DND-41 (cell line): ENCODE measurements at regions not wholly inside any gene's neighbourhood (a gene's known extent, or its start where the extent isn't known, plus 50 kb on each side); places are given as distances from the start of the nearest gene placed in this dataset.

Experiments used
- ATAC-seq: fragments of 200-7000 bp; cut with Tn5 transposase; 3 replicates; pipeline ENCODE4 v1.9.1; 2021; ENCODE audit warnings: low read depth; ENCODE audit not compliant: insufficient read depth
- DNase-seq: peaks from one replicate; pipeline ENCODE4 v3.0.0-alpha.2; 2020
- H2AFZ ChIP-seq: 2 replicates; pipeline ENCODE4 v1.6.0; 2012; ENCODE audit warnings: low read depth, low read length
- H3K27ac ChIP-seq: 2 replicates; pipeline ENCODE4 v1.5.1; 2012; ENCODE audit warnings: low read length, inconsistent platforms
- H3K27me3 ChIP-seq: fragments of 200-600 bp; sonication (generic); 2 replicates; pipeline ENCODE4 v1.6.0; 2012; ENCODE audit warnings: low read length, mild to moderate bottlenecking, inconsistent platforms; ENCODE audit not compliant: insufficient read depth, poor library complexity
- H3K36me3 ChIP-seq: 2 replicates; pipeline ENCODE4 v1.5.1; 2012; ENCODE audit warnings: low read length, inconsistent platforms; ENCODE audit not compliant: insufficient read depth
- H3K4me1 ChIP-seq: 2 replicates; pipeline ENCODE4 v1.5.1; 2012; ENCODE audit warnings: mild to moderate bottlenecking, low read length; ENCODE audit not compliant: insufficient read depth
- H3K4me2 ChIP-seq: 2 replicates; pipeline ENCODE4 v1.6.0; 2012; ENCODE audit warnings: mild to moderate bottlenecking, moderate library complexity, low read length, inconsistent platforms; ENCODE audit not compliant: insufficient read depth
- H3K4me3 ChIP-seq, 2 experiments: fragments of 200-600 bp in 1 of 2; shearing (Covaris generic) in 1 of 2; 2 replicates each; pipeline ENCODE4 v1.5.1; 2012 to 2016; ENCODE audit warnings: inconsistent platforms in 2 of 2, low read length in 2 of 2, mild to moderate bottlenecking in 2 of 2, low read depth in 1 of 2, moderate library complexity in 1 of 2
- H3K79me2 ChIP-seq: 2 replicates; pipeline ENCODE4 v1.6.0; 2012; ENCODE audit warnings: low read length, inconsistent platforms; ENCODE audit not compliant: insufficient read depth
- H3K9ac ChIP-seq: 2 replicates; pipeline ENCODE4 v1.6.0; 2012; ENCODE audit warnings: low read depth, mild to moderate bottlenecking, inconsistent platforms, low read length, moderate library complexity
- H3K9me3 ChIP-seq: 2 replicates; pipeline ENCODE4 v1.5.1; 2012; ENCODE audit warnings: low read length, moderate library complexity, mild to moderate bottlenecking, inconsistent platforms; ENCODE audit not compliant: insufficient read depth, severe bottlenecking
- H4K20me1 ChIP-seq: 2 replicates; pipeline ENCODE4 v1.6.0; 2012; ENCODE audit warnings: low read length; ENCODE audit not compliant: insufficient read depth
- EZH2 ChIP-seq: IDR thresholded peaks from 3 replicates; pipeline ENCODE4 v1.6.1; 2012; ENCODE audit warnings: borderline replicate concordance, low read depth, mild to moderate bottlenecking, moderate library complexity, low read length, inconsistent platforms; ENCODE audit not compliant: severe bottlenecking
- TF ChIP-seq, protein P1 (sequence below): IDR thresholded peaks from 2 replicates; pipeline ENCODE4 v1.5.1; 2012; ENCODE audit warnings: borderline replicate concordance, low read length, moderate library complexity, mild to moderate bottlenecking; ENCODE audit not compliant: poor library complexity, severe bottlenecking; ENCODE audit errors: extremely low read depth

DNA sequence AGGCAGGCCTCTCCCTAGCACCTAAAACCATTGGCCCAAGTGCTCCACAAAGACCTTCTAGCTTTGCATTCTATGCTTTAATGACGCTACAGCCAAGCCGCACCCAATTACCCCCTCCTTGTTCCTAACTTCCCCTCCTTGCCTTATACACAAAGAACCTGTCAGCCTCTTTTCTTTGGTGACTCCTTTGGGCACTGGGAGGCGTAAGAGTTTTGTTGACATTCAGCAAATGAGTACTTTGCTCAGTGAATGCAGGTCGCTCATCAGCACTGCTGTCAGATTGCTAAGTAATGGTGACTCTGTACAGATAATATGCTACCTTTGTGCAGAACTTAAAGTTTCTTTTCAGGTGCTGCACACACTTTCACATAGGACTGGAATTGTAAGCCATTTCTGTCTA lies 187.6 kb upstream of the FAM78B start:
- no peak overlapping the region for H3K27ac ChIP-seq
- no peak overlapping the region for H2AFZ ChIP-seq
- peaks cover 3% of the 10 kb centered on the region for H3K27me3 ChIP-seq
- no peak overlapping the region for H3K9ac ChIP-seq
- ATAC-seq = no peak
- H3K4me3 ChIP-seq = no peak overlapping the region
- H3K4me1 ChIP-seq = no peaks in the 10 kb centered on the region
- H3K36me3 ChIP-seq = no peaks in the 10 kb centered on the region
- TF ChIP-seq, protein P1, sequence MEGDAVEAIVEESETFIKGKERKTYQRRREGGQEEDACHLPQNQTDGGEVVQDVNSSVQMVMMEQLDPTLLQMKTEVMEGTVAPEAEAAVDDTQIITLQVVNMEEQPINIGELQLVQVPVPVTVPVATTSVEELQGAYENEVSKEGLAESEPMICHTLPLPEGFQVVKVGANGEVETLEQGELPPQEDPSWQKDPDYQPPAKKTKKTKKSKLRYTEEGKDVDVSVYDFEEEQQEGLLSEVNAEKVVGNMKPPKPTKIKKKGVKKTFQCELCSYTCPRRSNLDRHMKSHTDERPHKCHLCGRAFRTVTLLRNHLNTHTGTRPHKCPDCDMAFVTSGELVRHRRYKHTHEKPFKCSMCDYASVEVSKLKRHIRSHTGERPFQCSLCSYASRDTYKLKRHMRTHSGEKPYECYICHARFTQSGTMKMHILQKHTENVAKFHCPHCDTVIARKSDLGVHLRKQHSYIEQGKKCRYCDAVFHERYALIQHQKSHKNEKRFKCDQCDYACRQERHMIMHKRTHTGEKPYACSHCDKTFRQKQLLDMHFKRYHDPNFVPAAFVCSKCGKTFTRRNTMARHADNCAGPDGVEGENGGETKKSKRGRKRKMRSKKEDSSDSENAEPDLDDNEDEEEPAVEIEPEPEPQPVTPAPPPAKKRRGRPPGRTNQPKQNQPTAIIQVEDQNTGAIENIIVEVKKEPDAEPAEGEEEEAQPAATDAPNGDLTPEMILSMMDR = no peak
- TF ChIP-seq EZH2 = no peak
- H3K9me3 ChIP-seq = no peaks in the 10 kb centered on the region
- no peak for DNase-seq
- no peak overlapping the region for H3K4me2 ChIP-seq
- no peaks in the 10 kb centered on the region for H3K79me2 ChIP-seq
- no peaks in the 10 kb centered on the region for H4K20me1 ChIP-seq

DNA sequence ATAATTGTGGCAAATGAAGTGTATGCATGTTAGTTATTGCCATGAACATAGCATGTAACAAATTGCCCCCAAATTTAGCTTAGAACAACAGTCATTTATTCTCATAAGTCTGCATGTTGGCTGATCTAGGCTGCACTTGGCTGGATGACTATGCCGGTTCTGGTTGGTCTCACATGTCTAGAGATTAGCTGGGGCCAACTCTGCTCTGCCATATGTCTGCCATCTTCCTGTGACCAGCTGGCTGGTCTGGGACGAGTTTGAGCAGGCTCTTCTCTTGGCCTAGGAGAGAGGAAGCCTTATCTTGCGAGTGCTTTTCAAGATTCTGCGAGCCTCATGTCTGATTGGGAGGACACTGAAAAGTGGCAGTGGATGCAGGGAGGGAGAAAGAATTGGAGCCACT lies 198.3 kb upstream of the FAM78B start:
- no peak overlapping the region for H3K9ac ChIP-seq
- H3K79me2 ChIP-seq = no peaks in the 10 kb centered on the region
- no peak overlapping the region for H2AFZ ChIP-seq
- ATAC-seq (no peak), DNase-seq (no peak)
- no peak overlapping the region for H3K27ac ChIP-seq
- peaks cover 6% of the 10 kb centered on the region for H3K27me3 ChIP-seq
- H3K4me1 ChIP-seq = no peaks in the 10 kb centered on the region
- H3K36me3 ChIP-seq = no peaks in the 10 kb centered on the region
- TF ChIP-seq EZH2 = no peak
- TF ChIP-seq, protein P1 = no peak
- no peak overlapping the region for H3K4me2 ChIP-seq
- no peaks in the 10 kb centered on the region for H3K9me3 ChIP-seq
- H3K4me3 ChIP-seq = no peak overlapping the region
- H4K20me1 ChIP-seq = no peaks in the 10 kb centered on the region

DNA sequence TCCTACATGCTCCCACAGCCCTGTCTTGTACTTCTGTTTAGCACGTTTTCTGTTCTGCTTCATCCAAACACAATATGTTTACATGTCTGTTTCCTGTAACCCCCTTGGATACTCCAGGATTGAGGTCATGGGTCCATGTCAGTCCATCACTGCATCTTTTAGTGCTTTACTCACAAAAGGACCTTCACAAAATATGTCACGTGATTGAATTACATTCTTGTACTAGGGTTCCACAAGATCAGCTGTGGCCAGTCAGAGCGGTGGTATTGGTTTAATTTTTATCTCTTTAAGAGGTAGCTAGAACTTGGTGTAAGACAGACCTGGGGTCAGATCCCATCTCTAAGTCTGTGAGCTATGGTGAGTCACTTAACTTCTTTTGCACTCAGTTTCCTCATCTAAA lies 201.2 kb upstream of the FAM78B start:
- Histone ChIP-seq H2AFZ (no peak overlapping the region), H3K79me2 (no peaks in the 10 kb centered on the region)
- ATAC-seq = no peak

More for the DNA sequence above, 201.2 kb upstream of the FAM78B start:
- H3K4me1 ChIP-seq = no peaks in the 10 kb centered on the region
- H3K9ac ChIP-seq = no peak overlapping the region
- no peaks in the 10 kb centered on the region for H3K9me3 ChIP-seq
- DNase-seq = no peak
- no peak overlapping the region for H3K4me2 ChIP-seq
- no peaks in the 10 kb centered on the region for H3K27me3 ChIP-seq
- no peak overlapping the region for H3K27ac ChIP-seq
- H4K20me1 ChIP-seq = no peaks in the 10 kb centered on the region
- H3K4me3 ChIP-seq = no peak overlapping the region
- no peak for TF ChIP-seq EZH2
- TF ChIP-seq, protein P1 = no peak
- no peaks in the 10 kb centered on the region for H3K36me3 ChIP-seq
